Mammary epithelial cell (primary cell): ENCODE measurements at regions not wholly inside any gene's neighbourhood (a gene's known extent, or its start where the extent isn't known, plus 50 kb on each side); places are given as distances from the start of the nearest gene placed in this dataset.

Experiments
- EZH2 ChIP-seq: IDR thresholded peaks from 2 replicates; pipeline ENCODE4 v1.6.1; 2012; ENCODE audit warnings: low read length, inconsistent platforms, borderline replicate concordance
- TF ChIP-seq, protein P1 (sequence below), 2 donors: IDR thresholded peaks in 1 of 2; conservative IDR thresholded peaks in 1 of 2; 2 replicates each; pipeline ENCODE4 v1.5.1; 2011 to 2012; ENCODE audit warnings: inconsistent platforms in 2 of 2, low read length in 2 of 2, mild to moderate bottlenecking in 2 of 2, control low read depth in 1 of 2, low read depth in 1 of 2; ENCODE audit not compliant: insufficient read depth in 1 of 2; ENCODE audit errors: extremely low read depth in 1 of 2

GRCh38 chr13:32940601-32941000 lies 75.6 kb upstream of the KL start:
- TF ChIP-seq, protein P1, sequence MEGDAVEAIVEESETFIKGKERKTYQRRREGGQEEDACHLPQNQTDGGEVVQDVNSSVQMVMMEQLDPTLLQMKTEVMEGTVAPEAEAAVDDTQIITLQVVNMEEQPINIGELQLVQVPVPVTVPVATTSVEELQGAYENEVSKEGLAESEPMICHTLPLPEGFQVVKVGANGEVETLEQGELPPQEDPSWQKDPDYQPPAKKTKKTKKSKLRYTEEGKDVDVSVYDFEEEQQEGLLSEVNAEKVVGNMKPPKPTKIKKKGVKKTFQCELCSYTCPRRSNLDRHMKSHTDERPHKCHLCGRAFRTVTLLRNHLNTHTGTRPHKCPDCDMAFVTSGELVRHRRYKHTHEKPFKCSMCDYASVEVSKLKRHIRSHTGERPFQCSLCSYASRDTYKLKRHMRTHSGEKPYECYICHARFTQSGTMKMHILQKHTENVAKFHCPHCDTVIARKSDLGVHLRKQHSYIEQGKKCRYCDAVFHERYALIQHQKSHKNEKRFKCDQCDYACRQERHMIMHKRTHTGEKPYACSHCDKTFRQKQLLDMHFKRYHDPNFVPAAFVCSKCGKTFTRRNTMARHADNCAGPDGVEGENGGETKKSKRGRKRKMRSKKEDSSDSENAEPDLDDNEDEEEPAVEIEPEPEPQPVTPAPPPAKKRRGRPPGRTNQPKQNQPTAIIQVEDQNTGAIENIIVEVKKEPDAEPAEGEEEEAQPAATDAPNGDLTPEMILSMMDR (conservative IDR thresholded peaks at IDR 0.05 in 1 of 2, IDR thresholded peaks at IDR 0.05 in 1 of 2; ENCODE audit: extremely low read depth in 1 of 2, insufficient read depth in 1 of 2, low read depth in 1 of 2, low read length in 2 of 2) = no peak
- no peak for TF ChIP-seq EZH2
